ENCODE measurements at regions not wholly inside any gene's neighbourhood (a gene's known extent, or its start where the extent isn't known, plus 50 kb on each side); places are given as distances from the start of the nearest gene placed in this dataset.

DNA sequence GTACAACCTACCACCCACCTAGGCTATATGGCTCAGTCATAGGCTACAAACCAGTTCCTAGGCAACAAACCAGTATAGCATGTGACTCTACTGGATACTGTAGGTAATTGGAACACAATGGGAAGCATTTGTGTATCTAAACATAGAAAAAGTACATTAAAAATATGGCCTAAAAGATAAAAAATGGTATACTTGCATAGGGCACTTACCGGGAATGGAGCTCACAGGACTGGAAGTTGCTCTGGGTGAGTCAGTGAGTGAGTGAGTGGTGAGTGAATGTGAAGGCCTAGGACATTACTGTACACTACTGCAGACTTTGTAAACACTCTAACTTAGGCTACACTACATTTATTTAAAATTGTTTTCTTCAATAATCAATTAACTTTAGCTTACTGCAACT, 139.2 kb upstream of the RBPJ start:
- H3K79me2 ChIP-seq (ENCODE audit: insufficient read depth, low read length) = no peaks in the 10 kb centered on the region
- H3K27ac ChIP-seq (ENCODE audit: low read length) = no peak overlapping the region
- H3K9ac ChIP-seq (ENCODE audit: low read depth, low read length) = no peak overlapping the region
- H3K4me2 ChIP-seq (ENCODE audit: insufficient read depth, low read length) = no peak overlapping the region
- TF ChIP-seq, protein P1, sequence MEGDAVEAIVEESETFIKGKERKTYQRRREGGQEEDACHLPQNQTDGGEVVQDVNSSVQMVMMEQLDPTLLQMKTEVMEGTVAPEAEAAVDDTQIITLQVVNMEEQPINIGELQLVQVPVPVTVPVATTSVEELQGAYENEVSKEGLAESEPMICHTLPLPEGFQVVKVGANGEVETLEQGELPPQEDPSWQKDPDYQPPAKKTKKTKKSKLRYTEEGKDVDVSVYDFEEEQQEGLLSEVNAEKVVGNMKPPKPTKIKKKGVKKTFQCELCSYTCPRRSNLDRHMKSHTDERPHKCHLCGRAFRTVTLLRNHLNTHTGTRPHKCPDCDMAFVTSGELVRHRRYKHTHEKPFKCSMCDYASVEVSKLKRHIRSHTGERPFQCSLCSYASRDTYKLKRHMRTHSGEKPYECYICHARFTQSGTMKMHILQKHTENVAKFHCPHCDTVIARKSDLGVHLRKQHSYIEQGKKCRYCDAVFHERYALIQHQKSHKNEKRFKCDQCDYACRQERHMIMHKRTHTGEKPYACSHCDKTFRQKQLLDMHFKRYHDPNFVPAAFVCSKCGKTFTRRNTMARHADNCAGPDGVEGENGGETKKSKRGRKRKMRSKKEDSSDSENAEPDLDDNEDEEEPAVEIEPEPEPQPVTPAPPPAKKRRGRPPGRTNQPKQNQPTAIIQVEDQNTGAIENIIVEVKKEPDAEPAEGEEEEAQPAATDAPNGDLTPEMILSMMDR (IDR thresholded peaks at IDR 0.05; ENCODE audit: borderline replicate concordance, extremely low read depth, low read length, poor library complexity, severe bottlenecking) = no peak
- TF ChIP-seq EZH2 (IDR thresholded peaks at IDR 0.05; ENCODE audit: borderline replicate concordance, low read depth, low read length, severe bottlenecking) = no peak
- H4K20me1 ChIP-seq (ENCODE audit: insufficient read depth, low read length) = no peaks in the 10 kb centered on the region
- H3K36me3 ChIP-seq (ENCODE audit: insufficient read depth, low read length) = no peaks in the 10 kb centered on the region
- ATAC-seq (ENCODE audit: insufficient read depth, low read depth) = no peak
- no peaks in the 10 kb centered on the region for H3K4me1 ChIP-seq (ENCODE audit: insufficient read depth, low read length)
- H3K4me3 ChIP-seq (ENCODE audit: low read depth in 1 of 2, low read length in 2 of 2) = no peak overlapping the region
- no peaks in the 10 kb centered on the region for H3K27me3 ChIP-seq (ENCODE audit: insufficient read depth, low read length, poor library complexity)
- DNase-seq = no peak
- H3K9me3 ChIP-seq (ENCODE audit: insufficient read depth, low read length, severe bottlenecking) = no peaks in the 10 kb centered on the region
- H2AFZ ChIP-seq (ENCODE audit: low read depth, low read length) = no peak overlapping the region

DNA sequence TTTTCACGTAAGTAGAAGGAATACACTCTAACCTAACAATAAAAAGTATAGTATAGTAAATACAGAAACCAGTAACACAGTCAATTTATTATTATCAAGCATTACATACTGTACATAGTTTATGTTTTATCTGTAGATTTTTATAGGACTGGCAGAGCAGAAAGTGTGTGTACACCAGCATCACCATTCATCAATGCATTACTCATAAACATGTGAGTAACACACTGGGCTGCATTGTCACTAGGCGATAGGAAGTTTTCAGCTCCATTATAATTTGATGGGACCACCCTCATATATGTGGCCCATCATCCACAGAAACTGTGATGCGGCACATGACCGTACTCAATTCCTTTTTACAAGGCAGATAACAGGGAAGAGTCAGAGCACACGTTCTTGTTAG, 137.8 kb upstream of the RBPJ start:
- Histone ChIP-seq H3K79me2 (ENCODE audit: insufficient read depth, low read length) (no peaks in the 10 kb centered on the region), H3K9ac (ENCODE audit: low read depth, low read length) (no peak overlapping the region), H3K4me3 (ENCODE audit: low read depth in 1 of 2, low read length in 2 of 2) (no peak overlapping the region), H3K27me3 (ENCODE audit: insufficient read depth, low read length, poor library complexity) (no peaks in the 10 kb centered on the region), H3K36me3 (ENCODE audit: insufficient read depth, low read length) (no peaks in the 10 kb centered on the region), H2AFZ (ENCODE audit: low read depth, low read length) (no peak overlapping the region), H3K27ac (ENCODE audit: low read length) (no peak overlapping the region), H4K20me1 (ENCODE audit: insufficient read depth, low read length) (no peaks in the 10 kb centered on the region), H3K4me2 (ENCODE audit: insufficient read depth, low read length) (no peak overlapping the region), H3K4me1 (ENCODE audit: insufficient read depth, low read length) (no peaks in the 10 kb centered on the region), H3K9me3 (ENCODE audit: insufficient read depth, low read length, severe bottlenecking) (no peaks in the 10 kb centered on the region)
- DNase-seq (no peak), ATAC-seq (ENCODE audit: insufficient read depth, low read depth) (no peak)
- TF ChIP-seq EZH2 (IDR thresholded peaks at IDR 0.05; ENCODE audit: borderline replicate concordance, low read depth, low read length, severe bottlenecking) = no peak
- TF ChIP-seq, protein P1 (IDR thresholded peaks at IDR 0.05; ENCODE audit: borderline replicate concordance, extremely low read depth, low read length, poor library complexity, severe bottlenecking) = no peak

DNA sequence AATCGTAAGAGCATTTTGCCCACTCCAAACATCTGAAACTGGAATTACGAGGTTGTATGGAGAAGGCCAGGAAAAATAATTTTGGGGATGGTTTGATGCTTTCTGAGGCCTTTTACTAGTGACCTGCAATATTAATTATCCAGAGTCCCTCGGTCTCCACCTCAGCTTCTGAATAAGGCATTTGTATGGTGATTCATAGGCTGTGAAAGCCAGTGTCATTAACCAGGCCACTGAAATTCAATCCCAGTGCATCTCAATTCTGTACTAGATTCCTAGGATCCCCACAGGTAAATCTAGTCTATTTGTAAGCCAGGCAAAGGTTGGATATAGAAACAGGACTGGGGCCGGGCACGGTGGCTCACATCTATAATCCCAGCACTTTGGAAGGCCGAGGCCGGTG, 135.4 kb upstream of the RBPJ start:
- H3K36me3 ChIP-seq (ENCODE audit: insufficient read depth, low read length) = no peaks in the 10 kb centered on the region
- H3K27me3 ChIP-seq (ENCODE audit: insufficient read depth, low read length, poor library complexity) = no peaks in the 10 kb centered on the region
- no peaks in the 10 kb centered on the region for H3K79me2 ChIP-seq (ENCODE audit: insufficient read depth, low read length)
- H4K20me1 ChIP-seq (ENCODE audit: insufficient read depth, low read length) = no peaks in the 10 kb centered on the region
- H3K27ac ChIP-seq (ENCODE audit: low read length) = no peak overlapping the region
- H2AFZ ChIP-seq (ENCODE audit: low read depth, low read length) = no peak overlapping the region
- no peak for DNase-seq
- no peaks in the 10 kb centered on the region for H3K9me3 ChIP-seq (ENCODE audit: insufficient read depth, low read length, severe bottlenecking)
- no peak overlapping the region for H3K9ac ChIP-seq (ENCODE audit: low read depth, low read length)
- no peak for TF ChIP-seq EZH2 (IDR thresholded peaks at IDR 0.05; ENCODE audit: borderline replicate concordance, low read depth, low read length, severe bottlenecking)
- TF ChIP-seq, protein P1 (IDR thresholded peaks at IDR 0.05; ENCODE audit: borderline replicate concordance, extremely low read depth, low read length, poor library complexity, severe bottlenecking) = no peak
- no peak overlapping the region for H3K4me2 ChIP-seq (ENCODE audit: insufficient read depth, low read length)
- H3K4me1 ChIP-seq (ENCODE audit: insufficient read depth, low read length) = no peaks in the 10 kb centered on the region
- ATAC-seq (ENCODE audit: insufficient read depth, low read depth) = no peak
- H3K4me3 ChIP-seq (ENCODE audit: low read depth in 1 of 2, low read length in 2 of 2) = no peak overlapping the region

DNA sequence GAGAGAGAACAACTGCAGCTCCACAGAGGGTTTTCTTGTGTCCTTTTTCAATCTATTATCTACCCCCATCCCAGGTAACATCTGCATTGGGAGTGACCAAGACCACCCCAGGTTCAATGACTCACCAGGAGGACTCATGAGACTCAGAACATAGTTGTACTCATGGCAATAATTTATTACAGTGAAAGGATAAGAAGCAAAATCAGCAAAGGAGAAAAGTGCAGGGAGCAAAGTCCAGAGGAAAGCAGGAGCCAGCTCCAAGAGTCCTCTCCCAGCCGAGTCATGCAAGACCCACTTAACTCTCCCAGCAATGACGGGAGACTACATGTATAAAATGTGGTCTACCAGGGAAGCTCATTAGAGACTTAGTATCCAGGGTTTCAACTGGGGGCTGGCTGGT, 129.5 kb upstream of the RBPJ start:
- TF ChIP-seq, protein P1 (IDR thresholded peaks at IDR 0.05; ENCODE audit: borderline replicate concordance, extremely low read depth, low read length, poor library complexity, severe bottlenecking) = no peak
- TF ChIP-seq EZH2 (IDR thresholded peaks at IDR 0.05; ENCODE audit: borderline replicate concordance, low read depth, low read length, severe bottlenecking) = no peak
- no peak overlapping the region for H3K9ac ChIP-seq (ENCODE audit: low read depth, low read length)

More for the DNA sequence above, 129.5 kb upstream of the RBPJ start:
- H3K4me3 ChIP-seq (ENCODE audit: low read depth in 1 of 2, low read length in 2 of 2) = no peak overlapping the region
- no peaks in the 10 kb centered on the region for H3K79me2 ChIP-seq (ENCODE audit: insufficient read depth, low read length)
- no peak overlapping the region for H3K27ac ChIP-seq (ENCODE audit: low read length)
- ATAC-seq (ENCODE audit: insufficient read depth, low read depth) (no peak), DNase-seq (no peak)
- no peak overlapping the region for H2AFZ ChIP-seq (ENCODE audit: low read depth, low read length)
- H3K27me3 ChIP-seq (ENCODE audit: insufficient read depth, low read length, poor library complexity) = no peaks in the 10 kb centered on the region
- no peaks in the 10 kb centered on the region for H4K20me1 ChIP-seq (ENCODE audit: insufficient read depth, low read length)
- no peaks in the 10 kb centered on the region for H3K9me3 ChIP-seq (ENCODE audit: insufficient read depth, low read length, severe bottlenecking)
- no peaks in the 10 kb centered on the region for H3K4me1 ChIP-seq (ENCODE audit: insufficient read depth, low read length)
- H3K36me3 ChIP-seq (ENCODE audit: insufficient read depth, low read length) = no peaks in the 10 kb centered on the region
- no peak overlapping the region for H3K4me2 ChIP-seq (ENCODE audit: insufficient read depth, low read length)
